ENCODE measurements at regions not wholly inside any gene's neighbourhood (a gene's known extent, or its start where the extent isn't known, plus 50 kb on each side); places are given as distances from the start of the nearest gene placed in this dataset.

GRCh38 chr9:96051423-96051822, 175.9 kb downstream of the ERCC6L2 start:
- TF ChIP-seq, protein P1, sequence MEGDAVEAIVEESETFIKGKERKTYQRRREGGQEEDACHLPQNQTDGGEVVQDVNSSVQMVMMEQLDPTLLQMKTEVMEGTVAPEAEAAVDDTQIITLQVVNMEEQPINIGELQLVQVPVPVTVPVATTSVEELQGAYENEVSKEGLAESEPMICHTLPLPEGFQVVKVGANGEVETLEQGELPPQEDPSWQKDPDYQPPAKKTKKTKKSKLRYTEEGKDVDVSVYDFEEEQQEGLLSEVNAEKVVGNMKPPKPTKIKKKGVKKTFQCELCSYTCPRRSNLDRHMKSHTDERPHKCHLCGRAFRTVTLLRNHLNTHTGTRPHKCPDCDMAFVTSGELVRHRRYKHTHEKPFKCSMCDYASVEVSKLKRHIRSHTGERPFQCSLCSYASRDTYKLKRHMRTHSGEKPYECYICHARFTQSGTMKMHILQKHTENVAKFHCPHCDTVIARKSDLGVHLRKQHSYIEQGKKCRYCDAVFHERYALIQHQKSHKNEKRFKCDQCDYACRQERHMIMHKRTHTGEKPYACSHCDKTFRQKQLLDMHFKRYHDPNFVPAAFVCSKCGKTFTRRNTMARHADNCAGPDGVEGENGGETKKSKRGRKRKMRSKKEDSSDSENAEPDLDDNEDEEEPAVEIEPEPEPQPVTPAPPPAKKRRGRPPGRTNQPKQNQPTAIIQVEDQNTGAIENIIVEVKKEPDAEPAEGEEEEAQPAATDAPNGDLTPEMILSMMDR (IDR thresholded peaks at IDR 0.05; ENCODE audit: low read depth, low read length, poor library complexity, severe bottlenecking): no peak
- TF ChIP-seq EZH2phosphoT487 (IDR thresholded peaks at IDR 0.05; ENCODE audit: borderline replicate concordance, low read length): no peak

All from DOHH2 (cell line).